Endothelial cell of umbilical vein (primary cell): ENCODE measurements at regions not wholly inside any gene's neighbourhood (a gene's known extent, or its start where the extent isn't known, plus 50 kb on each side); places are given as distances from the start of the nearest gene placed in this dataset.

Source experiments
- CTCF ChIP-seq, 2 donors: IDR thresholded peaks; 1 replicate in 1 of 2; 2 replicates in 1 of 2; pipeline ENCODE4 v1.5.1; 2011; ENCODE audit warnings: low read length in 2 of 2, mild to moderate bottlenecking in 2 of 2, moderate library complexity in 2 of 2, control low read depth in 1 of 2, inconsistent platforms in 1 of 2, low read depth in 1 of 2; ENCODE audit not compliant: insufficient read depth in 1 of 2; ENCODE audit errors: extremely low read depth in 1 of 2
- EZH2 ChIP-seq: IDR thresholded peaks from 2 replicates; pipeline ENCODE4 v1.6.1; 2012; ENCODE audit warnings: borderline replicate concordance, low read depth, mild to moderate bottlenecking, moderate library complexity, low read length, inconsistent platforms; ENCODE audit not compliant: severe bottlenecking
- FOS ChIP-seq: IDR thresholded peaks from 2 replicates; pipeline ENCODE4 v1.6.1; 2011; ENCODE audit warnings: mild to moderate bottlenecking, low read length, moderate library complexity, borderline replicate concordance; ENCODE audit not compliant: insufficient read depth
- GATA2 ChIP-seq: IDR thresholded peaks from 2 replicates; pipeline ENCODE4 v1.7.0; 2011; ENCODE audit warnings: low read depth, mild to moderate bottlenecking, moderate library complexity, mixed read lengths, low read length; ENCODE audit not compliant: insufficient read length, insufficient read depth
- MAX ChIP-seq: IDR thresholded peaks from 2 replicates; pipeline ENCODE4 v1.6.1; 2011; ENCODE audit not compliant: insufficient read depth, insufficient read length
- POLR2A ChIP-seq: IDR thresholded peaks from 2 replicates; pipeline ENCODE4 v1.6.1; 2012; ENCODE audit warnings: low read depth, mild to moderate bottlenecking, control low read depth, low read length
- POLR2AphosphoS5 ChIP-seq: IDR thresholded peaks from 2 replicates; pipeline ENCODE4 v1.6.1; 2012; ENCODE audit warnings: low read depth, mild to moderate bottlenecking, control low read depth, low read length, moderate library complexity; ENCODE audit not compliant: insufficient read depth

GRCh38 chr3:110749006-110749405 lies 322.6 kb upstream of the NECTIN3 start:
- TF ChIP-seq POLR2A (no peak), CTCF (IDR thresholded peaks at IDR 0.05; ENCODE audit: extremely low read depth in 1 of 2, insufficient read depth in 1 of 2, low read depth in 1 of 2, low read length in 2 of 2) (no peak), MAX (no peak), POLR2AphosphoS5 (no peak), GATA2 (no peak), FOS (no peak), EZH2 (no peak)
